Breast epithelium (tissue), 3 donors: ENCODE measurements at regions not wholly inside any gene's neighbourhood (a gene's known extent, or its start where the extent isn't known, plus 50 kb on each side); places are given as distances from the start of the nearest gene placed in this dataset.

Experiments used
- POLR2A ChIP-seq: fragments of 450-650 bp; IDR thresholded peaks from one replicate; pipeline ENCODE4 v1.6.1; 2016; ENCODE audit warnings: antibody characterized with exemption, mild to moderate bottlenecking, moderate library complexity
- TF ChIP-seq, protein P1 (sequence below), 3 donors: fragments of 450-650 bp; IDR thresholded peaks; one replicate each; pipeline ENCODE4 v1.5.1; 2016 to 2017; ENCODE audit warnings: antibody characterized with exemption in 3 of 3, mild to moderate bottlenecking in 3 of 3, moderate library complexity in 3 of 3

DNA sequence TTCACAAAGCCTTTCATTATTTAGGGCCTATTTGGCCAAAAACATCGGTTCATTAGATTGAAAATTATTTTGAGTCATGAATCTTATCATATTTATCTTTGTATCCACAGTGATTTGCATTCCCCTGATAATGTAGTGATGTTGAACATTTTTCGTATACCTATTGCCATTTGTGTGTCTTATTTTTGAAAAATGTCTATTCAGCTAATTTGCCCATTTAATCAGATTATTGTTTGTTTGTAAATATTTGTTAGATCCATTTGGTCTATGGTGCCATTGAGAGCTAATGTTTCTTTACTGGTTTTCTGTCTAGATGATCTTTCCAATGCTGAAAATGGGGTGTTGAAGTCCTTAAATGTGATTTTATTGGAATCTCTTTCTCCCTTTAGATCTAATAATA lies 439.2 kb upstream of the TYRP1 start:
- TF ChIP-seq, protein P1, sequence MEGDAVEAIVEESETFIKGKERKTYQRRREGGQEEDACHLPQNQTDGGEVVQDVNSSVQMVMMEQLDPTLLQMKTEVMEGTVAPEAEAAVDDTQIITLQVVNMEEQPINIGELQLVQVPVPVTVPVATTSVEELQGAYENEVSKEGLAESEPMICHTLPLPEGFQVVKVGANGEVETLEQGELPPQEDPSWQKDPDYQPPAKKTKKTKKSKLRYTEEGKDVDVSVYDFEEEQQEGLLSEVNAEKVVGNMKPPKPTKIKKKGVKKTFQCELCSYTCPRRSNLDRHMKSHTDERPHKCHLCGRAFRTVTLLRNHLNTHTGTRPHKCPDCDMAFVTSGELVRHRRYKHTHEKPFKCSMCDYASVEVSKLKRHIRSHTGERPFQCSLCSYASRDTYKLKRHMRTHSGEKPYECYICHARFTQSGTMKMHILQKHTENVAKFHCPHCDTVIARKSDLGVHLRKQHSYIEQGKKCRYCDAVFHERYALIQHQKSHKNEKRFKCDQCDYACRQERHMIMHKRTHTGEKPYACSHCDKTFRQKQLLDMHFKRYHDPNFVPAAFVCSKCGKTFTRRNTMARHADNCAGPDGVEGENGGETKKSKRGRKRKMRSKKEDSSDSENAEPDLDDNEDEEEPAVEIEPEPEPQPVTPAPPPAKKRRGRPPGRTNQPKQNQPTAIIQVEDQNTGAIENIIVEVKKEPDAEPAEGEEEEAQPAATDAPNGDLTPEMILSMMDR (IDR thresholded peaks at IDR 0.05): no peak
- no peak for TF ChIP-seq POLR2A
